GM18498 (cell line): ENCODE measurements at regions not wholly inside any gene's neighbourhood (a gene's known extent, or its start where the extent isn't known, plus 50 kb on each side); places are given as distances from the start of the nearest gene placed in this dataset.
"Not testable (repeated sequence)": the region's sequence is repeated elsewhere in the genome, so short reads cannot be mapped to it uniquely, and the experiment has no call there.

Source experiments
- ATAC-seq: cut with Tn5 transposase; IDR thresholded peaks from one replicate; pipeline ENCODE4 v1.9.1; 2021; ENCODE audit warnings: mild to moderate bottlenecking, moderate library complexity; ENCODE audit not compliant: unreplicated experiment

GRCh38 chr5:84885485-84886258, 501.0 kb upstream of the EDIL3 start:
- no peak for ATAC-seq

- no peak for ATAC-seq
Measured at GRCh38 chr5:84881737-84882136, 497.1 kb upstream of the EDIL3 start.

GRCh38 chr5:84874196-84874595, 489.5 kb upstream of the EDIL3 start:
- no peak for ATAC-seq

- no peak for ATAC-seq
Measured at GRCh38 chr5:84872768-84873167, 488.1 kb upstream of the EDIL3 start.

GRCh38 chr5:84870369-84870768, 485.7 kb upstream of the EDIL3 start:
- ATAC-seq = no peak

GRCh38 chr5:84869675-84870074, 485.0 kb upstream of the EDIL3 start:
- no peak for ATAC-seq

- not testable (repeated sequence) for ATAC-seq
Measured at GRCh38 chr5:84863936-84864335, 479.3 kb upstream of the EDIL3 start.

GRCh38 chr5:84863020-84863419, 478.3 kb upstream of the EDIL3 start:
- ATAC-seq = no peak

GRCh38 chr5:84862132-84862531, 477.5 kb upstream of the EDIL3 start:
- no peak for ATAC-seq

GRCh38 chr5:84861306-84861705, 476.6 kb upstream of the EDIL3 start:
- ATAC-seq = no peak

- ATAC-seq = no peak
Measured at GRCh38 chr5:84859056-84859455, 474.4 kb upstream of the EDIL3 start.

GRCh38 chr5:84831701-84832100, 447.0 kb upstream of the EDIL3 start:
- no peak for ATAC-seq

- no peak for ATAC-seq
Measured at GRCh38 chr5:84830265-84830664, 445.6 kb upstream of the EDIL3 start.

GRCh38 chr5:84825606-84826005, 440.9 kb upstream of the EDIL3 start:
- ATAC-seq = no peak

- no peak for ATAC-seq
Measured at GRCh38 chr5:84821924-84822323, 437.2 kb upstream of the EDIL3 start.

- ATAC-seq = no peak
Measured at GRCh38 chr5:84817953-84818352, 433.3 kb upstream of the EDIL3 start.

- ATAC-seq = no peak
Measured at GRCh38 chr5:84816746-84817547, 432.3 kb upstream of the EDIL3 start.

- ATAC-seq = no peak
Measured at GRCh38 chr5:84816160-84816559, 431.5 kb upstream of the EDIL3 start.

- no peak for ATAC-seq
Measured at GRCh38 chr5:84805473-84805872, 420.8 kb upstream of the EDIL3 start.

GRCh38 chr5:84796399-84796798, 411.7 kb upstream of the EDIL3 start:
- ATAC-seq = no peak

GRCh38 chr5:84794486-84795035, 409.9 kb upstream of the EDIL3 start:
- no peak for ATAC-seq

- no peak for ATAC-seq
Measured at GRCh38 chr5:84791730-84792129, 407.1 kb upstream of the EDIL3 start.
